Keratinocyte (primary cell): ENCODE measurements at regions not wholly inside any gene's neighbourhood (a gene's known extent, or its start where the extent isn't known, plus 50 kb on each side); places are given as distances from the start of the nearest gene placed in this dataset.

Source experiments
- DNase-seq: peaks from one replicate; pipeline ENCODE4 v3.0.0-alpha.2; 2011; ENCODE audit warnings: low read depth, missing footprints, low spot score
- FAIRE-seq: peaks from 2 replicates; lab custom pipeline; 2011; peaks lifted over from hg19 to GRCh38; lab: Jason Lieb, UNC
- H2AFZ ChIP-seq: 2 replicates; pipeline ENCODE4 v1.6.0; 2012; ENCODE audit warnings: low read length, control low read depth, inconsistent platforms; ENCODE audit not compliant: control insufficient read depth
- H3K27ac ChIP-seq: 2 replicates; pipeline ENCODE4 v1.5.1; 2011; ENCODE audit warnings: low read length; ENCODE audit not compliant: control insufficient read depth, insufficient read depth
- H3K27me3 ChIP-seq: 3 replicates; pipeline ENCODE4 v1.6.0; 2011; ENCODE audit warnings: low read length; ENCODE audit not compliant: control insufficient read depth, insufficient read depth; ENCODE audit errors: extremely low read depth
- H3K36me3 ChIP-seq, 2 experiments: 2 replicates in 1 of 2; 3 replicates in 1 of 2; pipeline ENCODE4 v1.5.1; 2011; ENCODE audit warnings: low read length in 2 of 2, mild to moderate bottlenecking in 1 of 2; ENCODE audit not compliant: control insufficient read depth in 2 of 2, insufficient read depth in 2 of 2; ENCODE audit errors: extremely low read depth in 1 of 2
- H3K4me1 ChIP-seq: 3 replicates; pipeline ENCODE4 v1.5.1; 2011; ENCODE audit warnings: low read length; ENCODE audit not compliant: control insufficient read depth, insufficient read depth; ENCODE audit errors: extremely low read depth
- H3K4me2 ChIP-seq: 3 replicates; pipeline ENCODE4 v1.6.0; 2011; ENCODE audit warnings: low read depth, low read length; ENCODE audit not compliant: control insufficient read depth, insufficient read depth; ENCODE audit errors: extremely low read depth
- H3K4me3 ChIP-seq, 3 experiments: fragments of 200-600 bp in 1 of 3; sonication (generic) in 1 of 3; 2 replicates in 2 of 3; 3 replicates in 1 of 3; pipeline ENCODE4 v1.5.1; 2011 to 2016; ENCODE audit warnings: low read length in 3 of 3, mild to moderate bottlenecking in 3 of 3, control low read depth in 2 of 3, inconsistent platforms in 1 of 3, low read depth in 1 of 3, mixed read lengths in 1 of 3, mixed run types in 1 of 3, moderate library complexity in 1 of 3; ENCODE audit not compliant: control insufficient read depth in 2 of 3, insufficient read depth in 2 of 3; ENCODE audit errors: extremely low read depth in 1 of 3
- H3K79me2 ChIP-seq: 2 replicates; pipeline ENCODE4 v1.6.0; 2012; ENCODE audit warnings: low read length; ENCODE audit not compliant: control insufficient read depth, insufficient read depth
- H3K9ac ChIP-seq: 3 replicates; pipeline ENCODE4 v1.6.0; 2011; ENCODE audit warnings: low read length; ENCODE audit not compliant: control insufficient read depth, insufficient read depth; ENCODE audit errors: extremely low read depth
- H3K9me1 ChIP-seq: 3 replicates; pipeline ENCODE4 v1.6.0; 2011; ENCODE audit warnings: low read length; ENCODE audit not compliant: control insufficient read depth, insufficient read depth; ENCODE audit errors: extremely low read depth
- H3K9me3 ChIP-seq: 2 replicates; pipeline ENCODE4 v1.5.1; 2012; ENCODE audit warnings: low read depth, low read length; ENCODE audit not compliant: control insufficient read depth
- H4K20me1 ChIP-seq: 3 replicates; pipeline ENCODE4 v1.6.0; 2011; ENCODE audit warnings: low read length; ENCODE audit not compliant: control insufficient read depth, insufficient read depth; ENCODE audit errors: extremely low read depth
- CTCF ChIP-seq, 3 experiments: IDR thresholded peaks in 1 of 3; conservative IDR thresholded peaks in 1 of 3; optimal IDR thresholded peaks in 1 of 3; 2 replicates in 2 of 3; 3 replicates in 1 of 3; pipeline versions ENCODE3 to v1.5.1; 2011; ENCODE audit warnings: low read length in 3 of 3, mild to moderate bottlenecking in 3 of 3, moderate library complexity in 2 of 3, control low read depth in 1 of 3, inconsistent platforms in 1 of 3; ENCODE audit not compliant: insufficient read depth in 2 of 3; ENCODE audit errors: extremely low read depth in 1 of 3
- EZH2 ChIP-seq: IDR thresholded peaks from one replicate; pipeline ENCODE4 v1.6.1; 2012; ENCODE audit warnings: inconsistent platforms, mild to moderate bottlenecking, low read length, moderate library complexity
- dilution Hi-C: fragments of 300-500 bp; cut with MboI; formaldehyde crosslinking; loops from one replicate; pipeline ENCODE4 v1.7.0; 2020; ENCODE audit warnings: low sequenced_read_pairs; ENCODE audit not compliant: extremely low pct_ligation_motif_present

- Histone ChIP-seq H3K79me2 (no peaks in the 10 kb centered on the region), H3K36me3 (no peaks in the 10 kb centered on the region), H3K27me3 (peaks cover 3% of the 10 kb centered on the region), H3K4me2 (no peak overlapping the region), H3K27ac (no peak overlapping the region), H3K9ac (no peak overlapping the region), H3K4me3 (no peak overlapping the region), H3K9me1 (no peaks in the 10 kb centered on the region), H3K9me3 (no peaks in the 10 kb centered on the region), H3K4me1 (no peaks in the 10 kb centered on the region), H4K20me1 (no peaks in the 10 kb centered on the region), H2AFZ (no peak overlapping the region)
- FAIRE-seq = no peak
- TF ChIP-seq EZH2 (no peak), CTCF (optimal IDR thresholded peaks at IDR 0.05 in 1 of 3, IDR thresholded peaks at IDR 0.05 in 1 of 3, conservative IDR thresholded peaks at IDR 0.05 in 1 of 3; ENCODE audit: extremely low read depth in 1 of 3, insufficient read depth in 2 of 3, low read length in 3 of 3) (no peak)
- dilution Hi-C loops = no loop called here
- DNase-seq = no peak
Observed at GRCh38 chr10:25120188-25120587, 54.6 kb upstream of the GPR158 start.
